Fibroblast of lung (primary cell): ENCODE measurements at regions not wholly inside any gene's neighbourhood (a gene's known extent, or its start where the extent isn't known, plus 50 kb on each side); places are given as distances from the start of the nearest gene placed in this dataset.

ENCODE experiments used
- DNase-seq, 2 donors: peaks; one replicate each; pipeline versions ENCODE4 v3.0.0 to v3.0.0-alpha.2; 2010; ENCODE audit warnings: low read depth in 2 of 2
- H2AFZ ChIP-seq: 2 replicates; pipeline ENCODE4 v1.5.1; 2012; ENCODE audit warnings: low read length, control low read depth, inconsistent platforms
- H3K27ac ChIP-seq: 2 replicates; pipeline ENCODE4 v1.5.1; 2011; ENCODE audit warnings: low read length, control low read depth; ENCODE audit not compliant: insufficient read depth
- H3K27me3 ChIP-seq: 2 replicates; pipeline ENCODE4 v1.5.1; 2011; ENCODE audit warnings: mild to moderate bottlenecking, low read length; ENCODE audit not compliant: control insufficient read depth, insufficient read depth
- H3K36me3 ChIP-seq: 2 replicates; pipeline ENCODE4 v1.5.1; 2011; ENCODE audit warnings: low read length; ENCODE audit not compliant: control insufficient read depth, insufficient read depth
- H3K4me1 ChIP-seq: 2 replicates; pipeline ENCODE4 v1.5.1; 2011; ENCODE audit warnings: low read length; ENCODE audit not compliant: control insufficient read depth, insufficient read depth; ENCODE audit errors: extremely low read depth
- H3K4me2 ChIP-seq: 2 replicates; pipeline ENCODE4 v1.5.1; 2011; ENCODE audit warnings: low read length, control low read depth; ENCODE audit not compliant: insufficient read depth; ENCODE audit errors: extremely low read depth
- H3K4me3 ChIP-seq, 4 experiments: fragments of 200-600 bp in 1 of 4; sonication (generic) in 1 of 4; replicated peaks in 1 of 4; 2 replicates each; pipeline ENCODE4 v1.5.1; 2011 to 2016; ENCODE audit warnings: low read length in 4 of 4, low read depth in 3 of 4, mild to moderate bottlenecking in 3 of 4, control low read depth in 2 of 4, inconsistent platforms in 1 of 4, mixed read lengths in 1 of 4; ENCODE audit not compliant: insufficient read depth in 1 of 4; ENCODE audit errors: control extremely low read depth in 1 of 4
- H3K79me2 ChIP-seq: 2 replicates; pipeline ENCODE4 v1.5.1; 2012; ENCODE audit warnings: mild to moderate bottlenecking, low read length, inconsistent platforms; ENCODE audit not compliant: control insufficient read depth, insufficient read depth
- H3K9ac ChIP-seq: 2 replicates; pipeline ENCODE4 v1.5.1; 2011; ENCODE audit warnings: mild to moderate bottlenecking, low read length, control low read depth; ENCODE audit not compliant: insufficient read depth
- H3K9me3 ChIP-seq: 2 replicates; pipeline ENCODE4 v1.5.1; 2012; ENCODE audit warnings: low read depth, low read length; ENCODE audit not compliant: control insufficient read depth, insufficient read depth
- H4K20me1 ChIP-seq: 2 replicates; pipeline ENCODE4 v1.5.1; 2011; ENCODE audit warnings: low read length; ENCODE audit not compliant: control insufficient read depth, insufficient read depth; ENCODE audit errors: extremely low read depth
- CTCF ChIP-seq, 2 donors: IDR thresholded peaks in 1 of 2; conservative IDR thresholded peaks in 1 of 2; 1 replicate in 1 of 2; 2 replicates in 1 of 2; pipeline ENCODE4 v1.5.1; 2011 to 2012; ENCODE audit warnings: low read length in 2 of 2, control low read depth in 1 of 2, inconsistent platforms in 1 of 2, low read depth in 1 of 2, mild to moderate bottlenecking in 1 of 2
- EZH2 ChIP-seq: IDR thresholded peaks from 2 replicates; pipeline ENCODE4 v1.5.1; 2012; ENCODE audit warnings: low read length, control low read depth, mild to moderate bottlenecking; ENCODE audit errors: missing control alignments

GRCh38 chr5:118006219-118006618, 982.1 kb downstream of the DTWD2 start:
- Histone ChIP-seq H3K36me3 (no peaks in the 10 kb centered on the region), H3K9me3 (no peaks in the 10 kb centered on the region), H3K4me1 (no peaks in the 10 kb centered on the region), H3K4me2 (no peak overlapping the region), H3K27ac (no peak overlapping the region), H3K4me3 (no peak overlapping the region), H3K27me3 (no peaks in the 10 kb centered on the region), H2AFZ (no peak overlapping the region), H3K9ac (no peak overlapping the region), H4K20me1 (no peaks in the 10 kb centered on the region), H3K79me2 (no peaks in the 10 kb centered on the region)
- no peak for DNase-seq
- no peak for TF ChIP-seq EZH2
- no peak for TF ChIP-seq CTCF (conservative IDR thresholded peaks at IDR 0.05 in 1 of 2, IDR thresholded peaks at IDR 0.05 in 1 of 2; ENCODE audit: low read depth in 1 of 2, low read length in 2 of 2)

DNA sequence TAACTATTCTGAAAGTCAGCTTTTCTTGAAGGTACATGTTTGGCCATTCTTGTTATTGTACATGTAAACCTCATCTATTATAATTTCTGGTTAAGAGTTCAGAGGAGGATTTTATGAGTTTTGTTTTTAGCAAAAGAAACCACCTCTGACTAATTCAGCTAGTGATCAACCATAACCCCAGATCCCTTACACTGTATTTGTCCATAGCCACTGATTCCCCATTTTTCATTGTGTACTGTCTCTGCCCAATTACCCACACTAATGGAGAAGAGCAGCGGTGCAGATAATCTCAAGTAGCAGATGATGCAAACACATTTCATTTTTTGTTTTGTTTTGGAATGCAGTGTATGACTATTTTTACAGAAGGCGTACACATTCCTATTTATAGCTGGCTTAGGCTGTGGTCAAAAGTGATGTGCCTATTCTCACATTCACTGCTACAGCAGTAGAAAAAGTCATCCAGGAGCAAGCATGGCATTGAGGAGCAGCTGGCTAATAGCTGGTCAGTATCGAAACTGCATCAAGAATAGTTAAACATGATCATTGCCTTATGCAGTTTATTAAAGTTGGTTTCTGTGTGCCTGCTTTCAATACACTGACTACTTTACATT, 988.3 kb downstream of the DTWD2 start:
- peak in 1 of 2 donors; percentile 1 for DNase-seq
- Histone ChIP-seq H3K9ac (no peak overlapping the region), H3K9me3 (no peaks in the 10 kb centered on the region), H3K27me3 (no peaks in the 10 kb centered on the region), H3K4me1 (no peaks in the 10 kb centered on the region), H4K20me1 (no peaks in the 10 kb centered on the region), H3K4me2 (no peak overlapping the region), H3K27ac (no peak overlapping the region), H2AFZ (no peak overlapping the region), H3K36me3 (no peaks in the 10 kb centered on the region), H3K4me3 (no peak overlapping the region), H3K79me2 (no peaks in the 10 kb centered on the region)
- no peak for TF ChIP-seq CTCF (conservative IDR thresholded peaks at IDR 0.05 in 1 of 2, IDR thresholded peaks at IDR 0.05 in 1 of 2; ENCODE audit: low read depth in 1 of 2, low read length in 2 of 2)
- TF ChIP-seq EZH2, result no peak

GRCh38 chr5:117982691-117983090, 1005.7 kb downstream of the DTWD2 start:
- Histone ChIP-seq H3K9ac (no peak overlapping the region), H2AFZ (no peak overlapping the region), H3K79me2 (no peaks in the 10 kb centered on the region), H3K4me2 (no peak overlapping the region), H3K27ac (no peak overlapping the region), H3K27me3 (no peaks in the 10 kb centered on the region), H4K20me1 (no peaks in the 10 kb centered on the region), H3K4me3 (no peak overlapping the region), H3K9me3 (no peaks in the 10 kb centered on the region), H3K4me1 (no peaks in the 10 kb centered on the region), H3K36me3 (no peaks in the 10 kb centered on the region)
- no peak for DNase-seq
- no peak for TF ChIP-seq EZH2
- no peak for TF ChIP-seq CTCF (conservative IDR thresholded peaks at IDR 0.05 in 1 of 2, IDR thresholded peaks at IDR 0.05 in 1 of 2; ENCODE audit: low read depth in 1 of 2, low read length in 2 of 2)
